CD4-positive, alpha-beta T cell treated with Interleukin-1 beta for 1 hour (primary cell): ENCODE measurements at regions not wholly inside any gene's neighbourhood (a gene's known extent, or its start where the extent isn't known, plus 50 kb on each side); places are given as distances from the start of the nearest gene placed in this dataset.
"Not testable (repeated sequence)": the region's sequence is repeated elsewhere in the genome, so short reads cannot be mapped to it uniquely, and the experiment has no call there.

Experiments used
- DNase-seq, 2 donors: peaks; one replicate each; pipeline ENCODE4 v3.0.0-alpha.2; 2020 to 2022

DNA sequence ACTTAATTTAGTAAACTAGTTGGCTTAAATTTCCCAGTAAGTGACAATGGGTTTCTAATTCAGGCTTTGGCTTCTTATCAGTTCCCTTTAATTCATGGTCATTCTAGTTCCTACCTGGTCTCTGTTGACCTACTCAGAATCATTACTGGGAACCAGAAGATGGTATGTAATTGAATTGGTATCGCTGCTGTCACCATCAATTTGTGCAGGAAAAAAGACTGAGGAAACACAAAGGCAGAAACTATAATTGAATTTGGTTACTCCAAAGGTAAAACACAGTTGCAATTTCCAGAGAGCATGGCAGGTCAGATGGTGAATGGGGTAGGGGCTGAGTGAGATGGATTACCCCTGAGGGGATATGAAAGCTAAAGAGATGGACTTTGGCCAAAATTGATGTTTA is 226.5 kb upstream of the GAP43 start:
- DNase-seq = no peak

DNA sequence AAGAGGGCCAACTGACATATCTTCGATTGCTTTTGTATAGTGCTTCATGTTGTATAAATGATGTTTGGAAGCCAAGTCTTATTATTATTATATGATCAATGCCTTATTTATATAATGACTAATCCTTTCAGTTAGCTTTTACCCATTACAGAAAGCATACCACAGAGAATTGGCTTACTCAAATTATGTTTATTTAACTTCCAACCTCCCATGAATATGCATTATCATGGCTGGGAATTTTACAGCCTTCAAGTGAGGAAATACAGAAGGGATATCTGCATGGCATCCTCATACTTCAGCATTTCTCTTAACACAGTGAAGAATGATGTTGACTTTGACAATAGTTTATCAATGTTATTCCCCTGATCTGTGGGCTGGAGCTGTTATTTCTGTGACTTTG is 225.9 kb upstream of the GAP43 start:
- no peak for DNase-seq

GRCh38 chr3:115398506-115398905 is 224.8 kb upstream of the GAP43 start:
- DNase-seq = no peak

DNA sequence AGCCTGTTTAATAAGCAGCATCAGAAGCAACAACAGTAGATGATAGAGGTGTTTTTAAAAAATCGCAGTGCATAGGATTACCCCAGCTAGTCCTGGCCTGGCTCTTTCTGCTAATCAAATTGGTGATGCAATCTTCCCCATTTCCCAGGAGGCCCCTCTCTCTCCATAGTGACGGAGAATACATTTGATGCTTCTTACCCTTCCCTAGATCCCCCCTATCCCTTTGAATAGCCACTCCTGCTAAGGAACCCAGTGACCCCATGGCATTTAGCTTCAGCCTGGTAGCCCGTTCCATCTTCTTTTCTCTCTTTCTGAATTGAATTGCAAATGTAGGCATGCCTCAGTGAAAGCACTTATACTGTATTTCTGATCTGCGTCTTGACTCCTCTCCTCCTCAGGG is 223.6 kb upstream of the GAP43 start:
- no peak for DNase-seq

- DNase-seq = no peak
Measured at GRCh38 chr3:115401298-115401697, 222.0 kb upstream of the GAP43 start.

- no peak for DNase-seq
Measured at GRCh38 chr3:115401851-115402501, 221.3 kb upstream of the GAP43 start.

- DNase-seq = no peak
Measured at GRCh38 chr3:115402651-115403050, 220.7 kb upstream of the GAP43 start.

- no peak for DNase-seq
Measured at GRCh38 chr3:115403786-115404185, 219.5 kb upstream of the GAP43 start.

GRCh38 chr3:115409596-115409995 is 213.7 kb upstream of the GAP43 start:
- no peak for DNase-seq

DNA sequence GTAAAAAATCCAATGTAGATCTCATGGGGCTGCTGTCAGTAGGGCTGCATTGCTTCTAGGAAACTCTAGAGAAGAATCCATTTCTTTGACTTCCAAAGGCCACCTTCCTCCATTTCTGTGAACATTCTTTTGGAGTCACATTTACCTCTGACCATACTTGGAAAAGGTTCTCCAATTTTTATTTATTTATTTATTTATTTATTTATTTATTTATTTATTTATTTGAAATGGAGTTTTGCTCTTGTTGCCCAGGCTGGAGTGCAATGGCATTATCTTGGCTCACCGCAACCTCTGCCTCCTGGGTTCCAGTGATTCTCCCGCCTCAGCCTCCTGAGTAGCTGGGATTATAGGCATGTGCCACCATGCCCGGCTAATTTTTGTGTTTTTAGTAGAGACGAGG is 208.7 kb upstream of the GAP43 start:
- DNase-seq = not testable (repeated sequence)

GRCh38 chr3:115415246-115415996 is 207.9 kb upstream of the GAP43 start:
- DNase-seq = no peak

DNA sequence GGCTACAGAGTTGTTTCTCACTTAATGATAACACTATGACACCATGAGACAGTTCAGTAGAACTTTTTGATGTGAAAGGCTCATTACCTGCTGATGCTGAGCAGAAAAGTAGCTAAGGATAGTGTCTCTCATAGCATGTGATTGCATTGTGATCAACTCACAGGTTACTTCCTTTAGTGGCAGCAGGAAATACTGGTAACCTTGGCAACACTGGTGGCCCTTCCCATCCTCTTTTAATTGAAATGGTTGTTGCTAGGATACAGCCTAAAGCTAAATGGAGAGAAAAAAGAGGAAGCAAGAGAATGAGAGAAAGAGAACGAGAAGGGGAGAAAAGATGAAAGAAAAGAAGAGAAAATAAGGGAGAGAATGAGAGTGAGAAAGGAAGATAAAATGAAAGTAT is 204.7 kb upstream of the GAP43 start:
- DNase-seq = peak in 1 of 2 donors; percentile 8

DNA sequence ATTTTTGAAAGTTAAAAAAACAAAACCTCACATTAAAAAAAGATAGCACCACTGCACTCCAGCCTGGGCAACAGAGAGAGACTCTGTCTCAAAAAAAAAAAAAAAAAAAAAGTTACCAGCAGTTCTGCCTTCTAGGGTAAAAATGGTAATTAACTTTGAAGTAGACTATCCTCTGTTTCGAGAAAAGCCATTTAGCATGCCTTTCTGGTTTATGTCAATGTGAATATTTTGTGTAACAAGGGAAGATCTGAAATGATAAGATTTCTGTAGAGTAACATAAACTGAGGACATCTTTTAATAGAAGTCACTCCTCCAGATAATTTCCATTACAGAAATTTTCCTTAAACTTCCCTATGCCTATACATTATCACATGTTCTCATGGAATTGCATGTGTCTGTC is 203.2 kb upstream of the GAP43 start:
- DNase-seq = no peak

DNA sequence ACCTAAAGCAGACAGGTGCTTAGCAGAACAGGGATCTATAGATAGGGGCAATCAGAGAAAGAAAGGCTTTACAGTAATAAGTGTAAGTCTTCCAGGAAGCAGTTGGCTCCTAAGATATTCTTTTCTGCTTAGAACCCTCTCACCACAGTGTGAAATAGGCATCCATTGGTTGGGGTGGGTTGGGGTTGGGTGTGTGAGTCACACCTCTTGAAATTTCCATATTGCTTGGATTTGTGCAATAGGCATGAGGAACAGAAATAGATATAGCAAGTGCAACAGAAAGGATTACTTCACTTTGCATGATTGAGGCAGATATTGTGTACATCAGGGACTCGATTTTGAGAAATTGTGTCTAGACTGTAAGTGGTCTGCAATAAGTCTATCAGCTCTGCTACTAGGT is 200.1 kb upstream of the GAP43 start:
- DNase-seq = no peak

- DNase-seq = no peak
Measured at GRCh38 chr3:115428841-115429240, 194.5 kb upstream of the GAP43 start.

DNA sequence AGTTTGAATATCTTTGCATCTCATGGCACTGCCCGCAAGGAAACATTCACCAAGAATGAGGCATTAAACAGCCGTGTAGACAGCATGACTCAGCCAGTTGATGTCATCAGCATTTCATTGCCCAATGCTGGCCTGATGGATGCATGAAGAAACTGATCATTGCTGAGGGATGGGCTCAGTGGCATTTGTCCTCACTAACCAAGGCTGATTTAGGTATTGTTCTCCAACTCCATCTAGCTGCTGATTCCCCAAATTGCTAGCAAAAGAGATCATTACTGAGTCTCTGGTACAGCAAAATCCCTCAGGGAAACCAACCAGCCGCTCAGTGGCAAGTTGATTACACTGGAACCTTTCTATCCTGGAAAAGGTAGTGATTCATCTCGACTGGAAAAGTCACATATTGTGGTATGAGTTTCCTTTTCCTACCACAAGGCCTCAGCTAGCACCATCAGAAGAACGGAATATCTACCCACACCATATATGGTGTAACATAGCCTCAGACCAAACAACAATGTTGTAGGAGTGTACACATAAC is 186.5 kb upstream of the GAP43 start:
- DNase-seq = no peak

DNA sequence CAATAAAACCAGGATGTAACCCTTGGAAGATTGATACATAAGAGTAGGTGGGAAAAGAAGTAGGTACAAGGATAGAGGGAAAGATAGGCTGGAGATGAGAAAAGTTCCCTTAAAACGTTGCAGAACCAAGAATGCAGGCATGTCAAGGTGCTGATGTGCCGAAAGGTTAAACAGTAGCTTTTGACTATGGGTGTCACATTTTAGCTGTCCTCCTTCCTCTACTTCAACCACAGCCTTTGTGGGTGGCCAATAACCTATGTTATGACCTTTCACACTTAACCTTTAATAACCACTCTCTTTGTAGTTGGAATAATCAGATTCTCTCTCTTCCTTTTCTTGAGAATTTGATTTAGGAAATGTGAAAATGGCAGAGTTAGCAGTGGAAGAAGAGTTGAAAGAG is 184.5 kb upstream of the GAP43 start:
- no peak for DNase-seq

DNA sequence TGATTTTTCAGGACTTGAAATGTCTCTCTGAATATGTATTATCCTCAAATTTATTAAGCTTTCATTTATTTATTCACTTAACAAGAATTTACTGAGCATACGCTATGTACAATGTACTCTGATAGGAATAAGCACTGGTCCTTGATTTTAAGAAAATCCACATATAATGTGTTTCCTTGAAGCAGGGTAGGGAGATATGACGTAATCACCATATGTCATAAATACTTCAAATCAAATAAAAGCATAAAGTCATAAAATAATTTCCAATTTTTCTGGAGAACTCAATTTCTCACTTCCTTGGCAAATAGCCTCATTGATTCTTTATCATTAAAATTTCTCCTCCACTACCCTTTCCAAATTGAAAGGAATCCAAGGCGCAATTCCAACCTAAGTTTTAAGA is 177.8 kb upstream of the GAP43 start:
- no peak for DNase-seq

DNA sequence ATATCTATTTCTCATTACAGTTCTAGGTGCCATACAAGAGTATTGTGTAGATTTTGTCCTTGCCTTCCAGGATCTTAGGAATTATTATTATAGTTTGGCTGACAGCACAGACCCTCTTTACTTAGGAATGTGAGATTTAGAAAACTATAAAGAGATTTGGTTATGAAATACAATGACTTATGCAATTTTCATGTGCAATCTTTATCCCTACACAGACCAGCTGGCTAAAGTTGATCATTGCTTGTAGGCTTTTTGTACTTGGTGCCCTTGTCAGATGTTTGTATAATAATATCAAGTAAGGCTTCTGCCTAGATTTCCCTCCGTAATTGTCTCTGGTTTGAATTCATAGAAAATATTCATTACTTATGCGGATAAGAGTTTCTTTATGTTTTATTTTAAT is 174.5 kb upstream of the GAP43 start:
- DNase-seq = no peak

GRCh38 chr3:115450036-115450435 is 173.3 kb upstream of the GAP43 start:
- DNase-seq = no peak

DNA sequence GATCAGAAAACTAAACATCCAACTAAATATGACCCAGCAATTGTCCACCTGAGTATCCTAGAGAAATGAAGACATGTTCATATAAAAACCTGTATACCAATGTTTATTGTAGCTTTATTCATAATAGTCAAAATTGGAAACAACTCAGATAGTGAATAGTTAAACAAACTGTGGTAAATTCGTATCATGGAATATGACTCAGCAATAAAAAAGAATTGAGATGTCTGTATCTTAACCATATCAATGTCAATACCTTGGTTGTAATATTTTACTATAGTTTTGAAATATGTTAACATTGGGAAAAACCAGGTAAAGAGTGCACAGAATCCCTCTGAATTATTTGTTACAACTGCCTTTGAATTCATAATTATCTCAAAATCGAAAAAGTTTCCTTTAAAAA is 159.3 kb upstream of the GAP43 start:
- no peak for DNase-seq

GRCh38 chr3:115469649-115470048 is 153.7 kb upstream of the GAP43 start:
- no peak for DNase-seq

- DNase-seq = no peak
Measured at GRCh38 chr3:115470254-115470653, 153.1 kb upstream of the GAP43 start.

DNA sequence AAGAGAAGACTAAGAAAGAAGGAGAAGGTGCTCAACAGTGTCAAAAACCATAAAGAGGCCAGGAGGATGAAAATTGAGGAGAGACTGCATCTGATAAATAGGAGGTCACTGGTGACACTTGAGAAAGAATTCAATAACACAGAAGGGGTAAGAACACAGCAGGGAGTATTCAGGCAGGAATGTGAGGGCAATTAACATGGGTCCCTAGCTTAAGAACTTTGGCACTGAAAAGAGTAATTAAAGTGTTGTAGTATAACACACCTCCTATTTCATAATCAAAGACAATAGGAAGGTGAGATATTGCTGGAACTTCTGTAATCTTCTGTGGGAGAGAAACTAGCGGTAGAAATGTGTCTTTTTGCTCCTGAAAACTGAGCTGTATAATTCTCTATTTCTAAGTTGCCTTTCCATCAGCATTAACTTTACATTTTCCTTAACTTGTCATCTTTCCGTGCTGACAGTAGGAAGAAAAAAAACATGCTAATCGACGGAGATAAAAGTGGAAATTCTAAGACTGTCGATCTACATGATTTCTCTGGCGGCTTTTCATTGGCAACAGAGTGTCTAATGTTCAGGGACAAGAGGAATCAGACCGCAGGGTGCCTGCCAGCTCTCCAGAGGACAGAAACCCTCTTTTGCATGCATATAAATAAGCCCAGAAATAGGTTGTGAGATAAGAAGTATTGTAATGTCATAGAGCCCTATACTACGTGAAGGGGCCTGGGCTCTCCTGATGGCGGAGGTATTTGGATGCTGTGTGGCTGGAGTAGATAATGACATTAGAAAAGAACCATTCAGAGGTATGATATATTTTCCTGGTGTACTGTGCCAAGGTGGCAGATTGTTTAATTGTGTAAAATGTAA is 147.9 kb upstream of the GAP43 start:
- no peak for DNase-seq
